Thyroid gland (tissue), 4 donors: ENCODE measurements at regions not wholly inside any gene's neighbourhood (a gene's known extent, or its start where the extent isn't known, plus 50 kb on each side); places are given as distances from the start of the nearest gene placed in this dataset.
"Not testable (repeated sequence)": the region's sequence is repeated elsewhere in the genome, so short reads cannot be mapped to it uniquely, and the experiment has no call there.

Experiments
- POLR2A ChIP-seq, 2 donors: fragments of 450-650 bp; IDR thresholded peaks; one replicate each; pipeline ENCODE4 v1.6.1; 2017; ENCODE audit warnings: antibody characterized with exemption in 2 of 2, mild to moderate bottlenecking in 2 of 2, moderate library complexity in 1 of 2
- TF ChIP-seq, protein P1 (sequence below), 6 experiments: fragments of 200-600 bp in 3 of 6; fragments of 450-650 bp in 3 of 6; sonication (generic) in 3 of 6; IDR thresholded peaks; one replicate each; pipeline ENCODE4 v1.5.1; 2016 to 2019; ENCODE audit warnings: antibody characterized with exemption in 6 of 6, mild to moderate bottlenecking in 2 of 6, inconsistent platforms in 1 of 6, moderate library complexity in 1 of 6

DNA sequence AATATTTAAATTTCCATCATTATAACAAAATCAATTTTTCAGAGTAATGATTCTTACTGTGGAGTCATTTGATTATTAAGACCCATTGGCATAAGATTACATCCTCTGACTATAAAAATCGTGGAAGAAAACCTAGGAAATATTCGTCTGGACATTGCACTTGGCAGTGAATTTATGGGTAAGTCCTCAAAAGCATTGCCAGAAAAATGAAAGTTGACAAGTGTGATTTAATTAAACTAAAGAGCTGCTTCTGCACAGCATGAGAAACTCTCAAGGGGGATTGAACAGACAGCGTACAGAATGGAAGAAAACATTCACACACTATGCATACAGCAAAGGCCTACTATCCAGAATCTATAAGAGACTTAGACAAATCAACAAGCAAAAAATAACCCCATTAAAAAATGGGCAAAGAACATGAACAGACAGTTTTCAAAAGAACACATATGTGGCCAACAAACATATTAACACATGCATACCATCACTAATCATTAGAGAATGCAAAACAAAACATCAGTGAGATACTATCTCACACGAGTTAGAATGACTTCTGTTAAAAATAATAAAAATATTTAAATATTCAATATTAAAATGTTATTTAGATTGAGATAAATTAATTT is 111.4 kb downstream of the CCDC74A start:
- TF ChIP-seq POLR2A (IDR thresholded peaks at IDR 0.05) = not testable (repeated sequence)
- TF ChIP-seq, protein P1, sequence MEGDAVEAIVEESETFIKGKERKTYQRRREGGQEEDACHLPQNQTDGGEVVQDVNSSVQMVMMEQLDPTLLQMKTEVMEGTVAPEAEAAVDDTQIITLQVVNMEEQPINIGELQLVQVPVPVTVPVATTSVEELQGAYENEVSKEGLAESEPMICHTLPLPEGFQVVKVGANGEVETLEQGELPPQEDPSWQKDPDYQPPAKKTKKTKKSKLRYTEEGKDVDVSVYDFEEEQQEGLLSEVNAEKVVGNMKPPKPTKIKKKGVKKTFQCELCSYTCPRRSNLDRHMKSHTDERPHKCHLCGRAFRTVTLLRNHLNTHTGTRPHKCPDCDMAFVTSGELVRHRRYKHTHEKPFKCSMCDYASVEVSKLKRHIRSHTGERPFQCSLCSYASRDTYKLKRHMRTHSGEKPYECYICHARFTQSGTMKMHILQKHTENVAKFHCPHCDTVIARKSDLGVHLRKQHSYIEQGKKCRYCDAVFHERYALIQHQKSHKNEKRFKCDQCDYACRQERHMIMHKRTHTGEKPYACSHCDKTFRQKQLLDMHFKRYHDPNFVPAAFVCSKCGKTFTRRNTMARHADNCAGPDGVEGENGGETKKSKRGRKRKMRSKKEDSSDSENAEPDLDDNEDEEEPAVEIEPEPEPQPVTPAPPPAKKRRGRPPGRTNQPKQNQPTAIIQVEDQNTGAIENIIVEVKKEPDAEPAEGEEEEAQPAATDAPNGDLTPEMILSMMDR (IDR thresholded peaks at IDR 0.05) = not testable (repeated sequence)
